GM19239 (cell line): ENCODE measurements at regions not wholly inside any gene's neighbourhood (a gene's known extent, or its start where the extent isn't known, plus 50 kb on each side); places are given as distances from the start of the nearest gene placed in this dataset.
"Not testable (repeated sequence)": the region's sequence is repeated elsewhere in the genome, so short reads cannot be mapped to it uniquely, and the experiment has no call there.

Source experiments
- DNase-seq: peaks from one replicate; pipeline ENCODE4 v3.0.0; 2011; ENCODE audit warnings: low spot score; ENCODE audit not compliant: insufficient read length
- FAIRE-seq: peaks from 2 replicates; lab custom pipeline; 2011; peaks lifted over from hg19 to GRCh38; lab: Jason Lieb, UNC

- no peak for FAIRE-seq
Measured at GRCh38 chr1:30166174-30166573, 557.2 kb downstream of the MATN1 start.

GRCh38 chr1:30165116-30165515 lies 558.3 kb downstream of the MATN1 start:
- no peak for FAIRE-seq
- DNase-seq = no peak

More at GRCh38 chr1:30166174-30166573, 557.2 kb downstream of the MATN1 start:
- no peak for DNase-seq

GRCh38 chr1:30164693-30165092 lies 558.7 kb downstream of the MATN1 start:
- FAIRE-seq = no peak

GRCh38 chr1:30162565-30162964 lies 560.8 kb downstream of the MATN1 start:
- DNase-seq (no peak), FAIRE-seq (no peak)

More at GRCh38 chr1:30164693-30165092, 558.7 kb downstream of the MATN1 start:
- no peak for DNase-seq

- FAIRE-seq (no peak), DNase-seq (no peak)
Measured at GRCh38 chr1:30161953-30162352, 561.4 kb downstream of the MATN1 start.

GRCh38 chr1:30160999-30161689 lies 562.2 kb downstream of the MATN1 start:
- FAIRE-seq = no peak

GRCh38 chr1:30159015-30159414 lies 564.4 kb downstream of the MATN1 start:
- FAIRE-seq (no peak), DNase-seq (no peak)

More at GRCh38 chr1:30160999-30161689, 562.2 kb downstream of the MATN1 start:
- no peak for DNase-seq

GRCh38 chr1:30155698-30156097 lies 567.7 kb downstream of the MATN1 start:
- not testable (repeated sequence) for FAIRE-seq

GRCh38 chr1:30155253-30155652 lies 568.1 kb downstream of the MATN1 start:
- FAIRE-seq, DNase-seq: not testable (repeated sequence)

More at GRCh38 chr1:30155698-30156097, 567.7 kb downstream of the MATN1 start:
- DNase-seq = not testable (repeated sequence)

GRCh38 chr1:30153743-30154449 lies 569.5 kb downstream of the MATN1 start:
- FAIRE-seq (no peak), DNase-seq (no peak)

- DNase-seq (no peak), FAIRE-seq (no peak)
Measured at GRCh38 chr1:30151826-30152225, 571.6 kb downstream of the MATN1 start.

- FAIRE-seq (no peak), DNase-seq (no peak)
Measured at GRCh38 chr1:30151119-30151518, 572.3 kb downstream of the MATN1 start.

GRCh38 chr1:30149226-30149625 lies 574.2 kb downstream of the MATN1 start:
- no peak for FAIRE-seq

GRCh38 chr1:30148676-30149075 lies 574.7 kb downstream of the MATN1 start:
- FAIRE-seq (no peak), DNase-seq (no peak)

More at GRCh38 chr1:30149226-30149625, 574.2 kb downstream of the MATN1 start:
- DNase-seq = no peak

GRCh38 chr1:30147188-30147587 lies 576.2 kb downstream of the MATN1 start:
- DNase-seq = no peak
- no peak for FAIRE-seq

GRCh38 chr1:30146448-30146847 lies 576.9 kb downstream of the MATN1 start:
- FAIRE-seq = no peak

GRCh38 chr1:30145723-30146303 lies 577.6 kb downstream of the MATN1 start:
- DNase-seq (no peak), FAIRE-seq (no peak)

More at GRCh38 chr1:30146448-30146847, 576.9 kb downstream of the MATN1 start:
- DNase-seq = no peak

GRCh38 chr1:30144831-30145230 lies 578.6 kb downstream of the MATN1 start:
- no peak for FAIRE-seq

GRCh38 chr1:30143517-30143916 lies 579.9 kb downstream of the MATN1 start:
- DNase-seq (no peak), FAIRE-seq (no peak)

More at GRCh38 chr1:30144831-30145230, 578.6 kb downstream of the MATN1 start:
- DNase-seq = no peak

- FAIRE-seq (no peak), DNase-seq (no peak)
Measured at GRCh38 chr1:30140566-30140965, 582.8 kb downstream of the MATN1 start.

GRCh38 chr1:30138891-30139290 lies 584.5 kb downstream of the MATN1 start:
- no peak for DNase-seq
- FAIRE-seq = no peak
